Activated CD4-positive, alpha-beta T cell treated with anti-CD3 and anti-CD28 coated beads, Interleukin-2, Interleukin-4, amounts not matched to agents 100 ng/mL and 50 ng/mL, durations not matched to agents 16 hours and 8 hours (primary cell): ENCODE measurements at regions not wholly inside any gene's neighbourhood (a gene's known extent, or its start where the extent isn't known, plus 50 kb on each side); places are given as distances from the start of the nearest gene placed in this dataset.
"Not testable (repeated sequence)": the region's sequence is repeated elsewhere in the genome, so short reads cannot be mapped to it uniquely, and the experiment has no call there.

Experiments
- DNase-seq: peaks from one replicate; pipeline ENCODE4 v3.0.0-alpha.2; 2020; ENCODE audit warnings: low spot score

DNA sequence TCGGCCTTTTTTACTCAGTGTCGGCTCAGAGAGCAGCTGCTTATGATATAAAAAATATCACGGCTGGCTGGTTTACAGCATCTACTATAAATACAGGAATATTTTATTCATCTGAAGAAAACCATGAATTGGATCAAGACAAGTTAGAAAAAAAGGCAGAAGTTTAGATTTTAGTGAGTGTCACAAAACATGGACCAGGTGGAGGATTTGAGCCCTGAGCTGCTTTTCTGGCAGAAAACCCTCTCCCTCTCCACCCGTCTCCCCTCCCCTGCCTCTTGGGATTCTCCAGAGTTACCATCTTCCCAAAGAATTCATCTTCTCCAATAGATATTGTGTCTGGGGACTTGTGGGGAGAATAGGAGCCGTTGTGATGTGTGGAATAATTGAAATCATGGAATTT, 142.8 kb upstream of the RAI2 start:
- DNase-seq, result no peak

DNA sequence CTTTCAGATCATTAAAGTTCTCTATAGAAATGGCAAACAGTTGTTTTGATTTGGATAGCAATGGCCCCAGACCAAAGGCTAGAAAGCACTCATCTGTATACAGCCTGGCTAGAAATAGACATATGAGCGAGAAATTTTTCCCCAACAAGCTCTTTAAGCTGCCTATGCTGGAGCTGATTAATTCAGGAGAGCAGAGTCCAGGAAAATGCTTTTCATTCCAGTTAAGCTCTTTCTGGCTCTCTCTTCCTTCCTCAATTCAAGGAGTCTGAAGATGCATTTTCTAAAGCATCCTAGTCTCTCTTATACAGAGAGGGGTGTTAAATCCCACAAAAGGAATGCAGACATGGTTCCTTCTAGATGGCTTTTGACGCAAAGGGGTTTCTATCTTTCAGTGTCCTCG, 141.7 kb upstream of the RAI2 start:
- no peak for DNase-seq

DNA sequence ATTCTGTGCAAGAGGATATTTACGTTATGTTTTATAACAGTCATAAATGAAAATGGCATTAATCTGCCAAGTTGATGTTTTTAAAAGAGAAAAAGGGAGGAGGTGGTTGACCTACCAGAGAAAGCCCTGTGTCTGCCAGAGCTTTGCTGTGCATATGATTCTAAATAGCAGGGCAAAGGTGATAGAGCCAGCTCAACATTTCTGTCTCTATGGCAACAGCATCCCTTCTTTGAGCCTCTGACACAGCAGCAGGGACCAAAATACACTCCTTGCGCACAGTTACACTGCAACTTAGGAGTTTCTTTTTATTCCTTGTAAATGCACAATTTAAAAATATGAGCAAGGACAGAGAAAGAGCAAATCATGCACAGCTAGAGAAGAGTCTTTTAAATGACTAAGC, 133.3 kb upstream of the RAI2 start:
- no peak for DNase-seq

DNA sequence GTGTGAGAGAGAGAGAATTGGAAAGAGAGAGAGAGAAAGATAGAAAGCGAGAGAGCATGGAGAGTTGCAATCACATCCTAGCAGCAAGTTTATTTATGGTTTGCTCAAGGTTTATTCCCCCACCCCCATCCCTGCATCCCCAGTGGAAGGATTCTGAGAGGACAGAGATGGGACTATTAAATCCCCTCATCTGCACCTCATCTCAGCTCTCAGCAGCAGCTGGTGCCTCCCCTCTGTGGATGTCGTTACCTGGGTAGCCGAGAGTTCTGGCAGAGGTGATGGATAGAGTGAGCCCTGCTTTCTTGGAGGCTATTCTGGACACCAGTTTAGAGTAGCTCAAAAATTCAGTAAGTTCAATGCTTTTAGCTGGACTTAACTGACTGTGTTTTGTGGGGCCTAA, 132.0 kb upstream of the RAI2 start:
- DNase-seq, result no peak

DNA sequence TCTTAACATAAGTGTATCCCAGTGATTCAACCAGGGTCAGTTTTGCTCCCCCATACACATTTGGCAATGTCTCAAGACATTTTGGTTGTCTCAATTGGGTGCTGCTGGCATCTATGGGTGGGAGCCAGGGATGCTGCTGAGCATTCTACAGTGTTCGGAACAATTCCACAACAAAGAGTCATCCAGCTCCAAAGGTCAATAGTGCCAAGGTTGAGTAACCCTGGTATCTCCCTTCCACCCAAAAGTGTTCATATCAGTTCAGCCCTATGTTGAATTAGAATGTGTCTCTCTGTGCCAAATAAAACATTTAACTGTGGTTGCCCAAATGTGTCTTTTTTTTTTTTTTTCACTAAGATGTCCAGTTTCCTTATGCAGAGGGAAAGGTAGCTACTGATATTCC, 129.4 kb upstream of the RAI2 start:
- DNase-seq, result no peak

DNA sequence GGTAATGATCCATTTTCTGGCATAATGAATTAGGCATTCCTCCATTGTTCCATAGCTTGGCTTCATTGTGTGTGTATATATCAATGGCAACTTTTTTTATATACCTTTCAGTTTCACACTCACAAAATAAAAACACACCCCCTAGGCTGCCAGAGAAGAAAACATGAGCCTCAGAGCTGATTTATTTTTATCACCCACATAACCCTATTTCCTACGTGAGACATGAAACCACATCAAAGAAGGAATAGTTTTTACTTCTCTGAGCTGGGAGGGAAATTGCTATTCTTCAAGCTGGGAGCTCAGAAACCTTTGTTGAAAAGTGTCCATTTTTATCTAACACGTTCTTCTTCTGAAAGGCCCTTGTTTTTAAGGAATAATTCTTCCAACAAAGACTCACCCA, 126.7 kb upstream of the RAI2 start:
- no peak for DNase-seq

DNA sequence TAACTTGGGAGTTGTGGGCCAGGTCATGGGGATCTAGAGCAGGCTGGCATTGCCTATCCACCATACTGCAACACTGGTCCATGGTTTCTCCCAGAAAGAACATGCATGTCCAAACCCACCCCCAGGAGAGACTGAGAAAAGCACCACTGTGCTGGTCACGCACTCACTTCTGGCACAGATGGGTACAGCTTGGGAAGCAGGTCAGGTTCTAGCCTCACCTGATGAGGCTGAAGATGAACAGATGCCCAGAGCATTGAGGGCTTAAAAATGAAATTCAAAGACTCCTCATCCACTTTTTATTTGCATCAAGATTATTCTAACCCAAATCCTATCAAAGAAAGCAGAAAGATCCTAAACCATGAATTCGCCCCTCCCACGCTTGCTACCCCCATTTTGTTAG, 125.9 kb upstream of the RAI2 start:
- DNase-seq, result no peak

DNA sequence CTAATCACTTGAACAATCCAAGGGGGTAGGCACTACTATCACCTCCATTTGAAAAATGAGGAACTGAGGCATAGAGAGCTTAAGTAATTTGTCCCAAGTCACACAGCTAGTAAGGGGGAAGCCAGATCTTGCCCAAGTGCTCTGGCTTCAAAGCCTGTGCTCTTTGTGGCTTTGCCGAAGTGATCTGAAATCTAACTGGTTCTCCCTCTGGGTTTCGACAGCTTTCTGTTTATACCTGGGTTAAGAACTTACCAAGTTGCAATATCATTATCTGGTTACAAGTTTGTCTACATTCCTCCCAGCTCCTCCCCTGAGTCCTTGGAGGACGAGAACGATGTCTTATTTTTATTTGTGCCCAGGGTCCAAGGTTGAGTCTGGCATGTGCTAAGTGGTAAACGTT, 125.3 kb upstream of the RAI2 start:
- DNase-seq, result no peak

DNA sequence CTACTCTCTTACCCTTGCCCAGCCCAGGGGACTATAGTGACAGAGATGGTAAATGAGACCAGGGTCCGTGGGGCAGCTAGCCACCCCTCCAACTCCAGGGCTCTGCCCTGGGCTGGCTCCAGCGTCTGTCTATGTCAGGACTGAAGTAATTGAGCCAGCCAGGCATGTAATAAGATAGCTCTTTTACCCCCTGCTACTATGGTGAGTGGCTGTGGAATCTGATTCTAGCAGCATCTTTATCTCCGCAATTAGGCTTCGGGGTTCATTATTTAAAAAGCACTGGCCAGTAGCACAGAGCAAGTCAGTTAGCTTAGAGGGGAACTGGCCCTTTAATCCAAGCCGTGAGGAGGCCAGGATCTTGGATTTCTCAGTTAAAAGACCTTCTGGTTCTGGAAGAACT, 123.3 kb upstream of the RAI2 start:
- no peak for DNase-seq

DNA sequence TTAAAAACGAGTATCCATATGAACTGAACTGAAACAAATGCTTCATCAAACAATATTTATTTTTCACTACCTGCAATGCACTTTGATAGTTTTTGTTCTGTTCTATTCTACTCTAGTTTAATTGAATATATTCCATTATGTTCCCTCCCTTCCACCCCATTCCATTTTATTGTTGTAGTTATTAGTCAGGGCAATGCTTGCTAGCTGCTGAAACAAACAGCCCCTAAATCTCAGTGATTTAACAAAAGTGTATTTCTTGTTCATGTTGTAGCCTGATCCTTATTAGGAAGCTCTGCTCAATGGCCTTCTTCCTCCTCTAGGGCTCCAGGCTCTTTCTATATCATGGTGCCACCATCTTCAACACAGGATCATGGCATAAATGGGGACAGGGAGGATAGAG, 122.3 kb upstream of the RAI2 start:
- no peak for DNase-seq

DNA sequence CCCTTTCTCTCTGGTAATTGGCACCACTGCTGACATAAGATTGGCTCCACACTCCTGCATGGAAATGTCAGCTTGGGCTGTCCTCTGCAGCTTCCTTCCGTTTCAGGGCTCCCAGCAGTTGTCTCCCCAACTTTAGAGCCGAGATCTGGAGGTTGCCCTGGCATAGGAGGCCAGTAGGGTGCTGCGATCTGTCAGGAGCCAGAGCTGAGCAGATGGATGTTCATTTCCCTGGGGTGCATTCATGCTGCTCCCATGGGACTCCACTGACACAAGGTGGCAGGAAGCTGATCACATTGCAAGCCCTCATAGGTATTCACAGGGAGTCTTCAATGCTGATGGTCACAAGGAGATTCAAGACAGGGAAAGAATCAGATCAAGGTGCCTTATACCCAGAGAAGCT, 116.6 kb upstream of the RAI2 start:
- no peak for DNase-seq

DNA sequence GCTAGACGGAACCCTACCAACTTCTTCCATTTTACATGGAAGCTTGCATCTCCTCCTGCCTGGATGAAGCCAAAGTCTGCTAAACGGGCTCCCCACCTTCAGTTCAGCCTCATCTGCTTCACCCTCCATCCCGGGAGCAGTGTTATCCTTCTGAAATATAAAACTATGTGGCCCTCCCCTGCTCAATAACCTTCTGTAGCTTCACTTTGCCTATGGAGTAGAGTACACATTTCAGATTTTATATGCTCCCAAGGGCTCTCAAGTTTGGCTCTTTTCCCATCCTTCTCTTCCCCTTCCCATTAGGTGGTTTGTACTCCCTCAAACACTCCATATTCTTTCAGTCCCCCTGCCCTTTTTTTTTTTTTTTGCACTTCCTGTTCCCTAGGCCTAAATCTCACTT, 115.9 kb upstream of the RAI2 start:
- DNase-seq, result no peak

DNA sequence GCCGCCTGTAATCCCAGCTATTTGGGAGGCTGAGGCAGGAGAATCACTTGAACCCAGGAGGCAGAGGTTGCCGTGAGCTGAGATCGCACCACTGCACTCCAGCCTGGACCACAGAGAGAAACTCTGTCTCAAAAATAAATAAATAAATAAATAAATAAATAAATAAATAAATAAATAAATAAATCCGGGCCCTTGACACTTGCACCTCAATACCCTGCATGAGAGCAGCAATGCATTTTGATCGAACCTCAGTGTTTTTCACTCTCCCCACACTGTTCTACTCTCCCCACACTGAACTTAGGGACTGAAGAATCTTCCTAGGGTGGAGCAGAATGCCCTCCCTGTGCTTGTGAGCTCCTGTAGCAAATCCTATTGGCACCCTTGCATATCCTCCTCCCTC, 114.3 kb upstream of the RAI2 start:
- DNase-seq, result not testable (repeated sequence)

DNA sequence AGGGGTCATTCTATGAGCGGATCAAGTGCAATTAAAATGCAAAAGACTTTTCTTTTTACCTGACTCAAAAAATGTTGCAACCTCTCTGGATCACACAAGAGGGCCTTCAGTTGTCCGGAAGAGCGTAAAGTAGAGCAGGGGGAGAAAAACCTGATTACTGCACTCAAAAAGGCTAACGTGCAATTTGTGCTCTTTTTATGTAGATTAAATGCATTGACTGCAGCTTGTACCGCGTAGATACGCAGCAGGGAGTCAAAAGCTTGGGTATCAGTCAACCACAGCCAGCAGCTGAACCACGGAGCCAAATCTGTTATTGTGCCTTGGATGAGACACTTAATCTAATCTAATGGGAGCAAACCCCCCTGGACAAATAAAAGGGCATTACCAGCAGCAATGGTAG, 107.3 kb upstream of the RAI2 start:
- DNase-seq, result no peak

DNA sequence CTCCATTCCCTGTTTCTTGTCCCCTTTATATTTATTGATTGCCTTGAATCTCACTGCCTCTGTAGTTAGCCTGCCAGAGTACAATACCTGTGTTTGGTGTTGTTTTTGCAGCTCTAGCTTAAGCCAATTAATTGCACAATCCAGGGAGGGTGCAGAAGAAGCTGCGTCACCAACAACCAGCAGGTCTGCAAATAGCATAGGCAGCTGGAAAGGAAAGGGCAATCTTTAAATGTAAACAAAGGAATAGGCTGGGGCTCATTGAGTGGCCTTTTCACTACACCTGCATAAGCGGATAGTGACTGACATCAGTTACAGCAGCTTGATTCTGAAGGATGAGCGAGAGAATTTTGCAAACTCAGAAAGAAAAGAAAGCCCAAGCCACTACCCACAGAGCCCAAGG, 106.8 kb upstream of the RAI2 start:
- DNase-seq, result no peak

DNA sequence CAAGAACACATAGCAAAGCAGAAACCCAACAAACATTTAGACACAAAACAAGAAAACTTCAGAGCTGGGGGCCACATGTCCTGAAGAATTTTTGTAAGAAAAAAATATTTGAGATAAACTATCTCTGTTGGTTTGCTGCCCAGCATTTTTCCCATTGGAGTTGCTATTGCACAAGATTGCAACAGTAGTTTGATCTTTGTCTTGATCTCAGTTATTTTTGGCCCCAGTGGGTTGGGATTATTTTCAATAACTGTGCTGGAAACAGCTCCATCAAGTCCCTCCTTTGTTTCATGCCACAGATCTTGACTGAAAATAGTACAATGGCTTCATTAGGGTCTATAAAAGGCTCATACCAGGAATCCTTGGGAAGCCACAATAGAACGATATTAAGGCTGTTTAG, 103.8 kb upstream of the RAI2 start:
- DNase-seq, result no peak

DNA sequence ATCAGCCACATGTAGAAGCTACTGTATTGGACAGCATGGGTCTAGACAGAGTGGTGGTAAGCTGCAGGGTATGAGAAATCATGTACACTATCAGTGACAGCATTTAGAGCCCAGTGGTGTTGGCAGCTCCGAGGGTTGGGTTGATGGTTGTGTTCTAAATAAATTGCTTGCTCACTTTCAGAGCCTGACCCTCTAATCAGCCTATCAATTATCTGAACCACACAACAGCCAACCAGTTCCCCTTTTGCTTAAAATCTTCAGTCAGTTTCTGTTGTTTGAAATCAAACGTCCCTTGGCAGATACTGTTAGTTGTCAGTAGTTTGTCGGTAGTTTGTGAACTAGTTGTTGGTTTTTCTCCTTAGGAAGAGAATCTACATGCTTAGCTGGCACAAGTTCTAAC, 99.8 kb upstream of the RAI2 start:
- no peak for DNase-seq

DNA sequence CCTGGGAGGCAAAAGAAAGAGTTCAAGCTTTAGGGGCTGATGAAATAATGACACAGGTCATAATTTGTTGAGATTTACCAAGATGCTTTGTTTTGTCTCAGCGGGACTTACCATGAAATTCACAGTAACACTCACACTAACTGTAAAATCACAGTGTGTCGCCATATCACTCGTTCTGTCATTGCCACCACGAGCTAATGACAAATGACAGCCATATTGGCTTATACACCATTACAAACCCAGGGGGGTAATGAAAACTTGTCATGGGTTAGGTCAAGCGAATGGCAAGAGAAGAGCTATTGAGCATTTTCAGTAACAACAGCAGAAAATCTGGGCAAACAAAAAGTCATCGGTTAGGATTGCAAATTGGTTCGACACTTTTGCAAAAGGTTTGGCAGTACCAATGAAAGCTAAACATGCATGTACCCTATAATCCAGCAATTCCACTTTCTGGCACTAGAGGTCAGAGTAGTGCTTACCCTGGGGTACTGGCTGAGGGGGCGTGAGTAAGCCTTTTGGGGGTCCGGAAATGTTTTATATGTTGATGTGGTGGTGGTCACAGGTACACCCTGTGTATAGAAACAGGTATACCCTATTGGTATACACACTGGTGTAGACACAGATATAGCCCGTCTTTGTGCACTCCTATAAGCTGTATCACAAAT, 83.9 kb upstream of the RAI2 start:
- peak; percentile 15 for DNase-seq

DNA sequence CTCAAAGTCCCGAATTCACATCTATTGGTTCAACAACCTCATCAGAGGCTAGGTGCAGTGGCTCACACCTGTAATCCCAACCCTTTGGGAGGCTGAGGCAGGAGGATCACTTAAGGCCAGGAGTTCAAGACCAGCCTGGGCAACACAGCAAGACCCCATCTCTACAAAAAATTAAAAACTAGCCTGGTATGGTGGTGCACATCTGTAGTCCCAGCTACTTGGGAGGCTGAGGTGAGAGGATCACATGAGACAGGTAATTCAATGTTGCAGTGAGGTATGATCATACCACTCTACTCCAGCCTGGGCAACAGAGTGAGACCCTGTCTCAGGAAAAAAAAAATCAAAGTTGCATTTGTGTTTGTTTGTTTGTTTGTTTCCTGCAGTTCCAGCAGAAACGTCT, 80.1 kb upstream of the RAI2 start:
- DNase-seq, result not testable (repeated sequence)

DNA sequence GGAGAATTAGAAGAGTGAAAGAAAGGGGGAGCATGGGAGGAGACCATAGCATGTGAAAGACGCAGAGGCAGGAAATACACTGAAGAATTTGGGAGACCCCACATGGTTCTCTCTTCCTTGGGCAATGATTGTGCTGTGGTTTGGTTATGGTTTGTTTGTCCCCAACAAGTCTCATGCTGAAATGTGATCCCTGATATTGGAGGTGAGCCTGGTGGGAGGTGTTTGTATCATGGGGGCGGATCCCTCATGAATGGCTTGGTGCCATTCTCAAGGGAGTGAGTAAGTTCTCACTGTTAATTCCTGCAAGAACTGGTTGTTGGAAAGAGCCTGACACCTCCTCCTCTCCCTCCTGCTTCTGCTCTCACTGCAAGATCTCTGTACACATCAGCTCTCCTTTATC, 78.6 kb upstream of the RAI2 start:
- no peak for DNase-seq

DNA sequence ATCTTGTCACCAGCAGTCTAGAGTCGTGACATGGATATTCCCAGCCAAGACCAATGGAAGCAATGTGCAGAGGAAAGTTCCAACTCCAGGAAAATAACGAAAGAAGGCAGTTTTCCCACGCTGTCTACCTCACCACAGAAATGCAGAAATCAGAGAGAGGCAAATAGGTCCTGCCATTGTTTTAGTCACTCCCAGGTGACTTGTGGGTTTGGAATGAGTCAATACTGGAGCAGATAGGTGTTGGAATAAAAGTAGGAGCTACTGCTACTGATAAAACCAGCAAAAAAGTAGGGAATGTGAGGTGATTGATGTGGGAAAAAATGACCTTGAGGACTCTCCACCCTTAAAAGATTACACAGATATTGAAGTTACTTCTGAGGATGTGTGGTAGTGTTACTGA, 72.8 kb upstream of the RAI2 start:
- DNase-seq, result no peak

DNA sequence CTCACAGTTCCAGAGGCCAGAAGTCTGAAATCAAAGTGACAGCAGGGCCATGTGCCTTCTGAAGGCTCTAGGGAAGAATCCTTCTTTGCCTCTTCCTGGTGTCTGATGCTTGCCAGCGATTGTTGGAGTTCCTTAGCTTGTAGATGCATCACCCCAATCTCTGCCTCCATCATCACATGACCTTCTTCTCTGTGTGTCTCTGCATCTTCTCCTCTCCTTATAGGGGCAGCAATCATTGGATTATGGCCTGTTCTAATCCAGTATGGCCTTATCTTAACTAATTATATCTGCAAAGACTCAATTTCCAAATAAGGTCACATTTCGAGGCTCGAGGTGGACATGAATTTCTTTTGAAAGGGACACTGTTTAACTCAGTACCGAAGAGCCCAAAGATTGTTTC, 71.7 kb upstream of the RAI2 start:
- no peak for DNase-seq

DNA sequence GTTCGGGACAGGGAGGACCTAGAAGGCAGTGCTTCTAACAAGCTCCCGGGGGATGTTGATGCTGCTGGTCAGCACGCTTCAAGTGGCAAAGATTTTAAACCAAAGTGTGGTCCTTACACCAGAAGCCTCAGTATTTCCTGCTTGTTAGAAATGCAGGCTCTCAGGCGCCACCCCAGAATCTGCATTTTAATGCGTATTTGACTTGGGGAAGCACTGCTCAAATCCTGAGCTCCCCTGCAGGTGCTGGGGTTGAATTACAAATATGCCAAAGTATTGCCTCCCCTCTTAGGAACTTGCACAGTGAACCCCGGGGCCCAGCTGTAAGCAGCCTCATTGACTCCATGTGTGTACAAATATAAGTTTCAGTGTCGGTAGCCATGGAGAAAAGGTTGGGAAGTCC, 70.8 kb upstream of the RAI2 start:
- DNase-seq, result no peak

DNA sequence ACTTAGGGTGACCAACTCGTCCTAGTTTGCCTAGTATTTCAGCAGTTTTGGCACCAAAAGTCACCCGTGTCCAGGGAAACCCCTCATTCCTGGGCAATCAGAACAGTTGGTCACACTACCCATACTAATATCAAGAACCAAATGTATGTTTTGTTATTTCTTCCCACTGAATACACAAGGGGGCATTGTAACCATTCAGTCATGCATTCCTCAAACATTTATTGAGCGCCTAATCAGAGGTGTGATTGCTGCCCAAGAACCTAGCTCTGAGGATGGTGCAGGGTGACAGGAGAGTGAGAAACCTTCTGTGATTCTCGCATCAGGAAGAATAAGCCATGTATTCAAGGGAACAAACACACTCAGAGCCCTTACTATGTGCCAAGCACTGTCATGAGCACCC, 69.8 kb upstream of the RAI2 start:
- DNase-seq, result no peak

DNA sequence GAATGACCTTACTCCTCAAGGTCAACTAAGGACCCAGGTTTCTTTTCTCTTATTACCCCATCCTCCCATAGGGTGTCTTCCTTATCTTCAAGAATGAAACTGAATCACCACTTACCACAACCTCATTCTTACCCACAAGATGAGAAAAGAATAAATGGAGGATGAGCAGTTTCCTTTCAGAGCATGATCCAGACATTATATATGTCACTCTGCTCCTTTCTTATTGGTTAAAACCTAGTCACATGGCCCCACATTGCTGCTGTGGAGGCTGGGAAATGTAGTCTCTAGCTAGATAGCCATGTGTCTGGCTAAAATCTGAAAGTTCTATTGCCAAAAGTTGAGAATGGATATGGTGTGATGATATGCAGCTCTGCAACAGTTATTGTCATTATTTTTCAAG, 62.4 kb upstream of the RAI2 start:
- peak; percentile 9 for DNase-seq
